ENCODE measurements at regions not wholly inside any gene's neighbourhood (a gene's known extent, or its start where the extent isn't known, plus 50 kb on each side); places are given as distances from the start of the nearest gene placed in this dataset.

GRCh38 chr4:29326816-29327215 lies 1393.4 kb upstream of the PCDH7 start:
- TF ChIP-seq CTCF (conservative IDR thresholded peaks at IDR 0.05 in 1 of 2, IDR thresholded peaks at IDR 0.05 in 1 of 2; ENCODE audit: low read depth in 1 of 2, low read length in 2 of 2) (no peak), EZH2 (IDR thresholded peaks at IDR 0.05; ENCODE audit: low read length, missing control alignments) (no peak)

Measured in fibroblast of lung (primary cell).